CD4-positive, alpha-beta T cell treated with Interleukin-4 for 4 hours (primary cell): ENCODE measurements at regions not wholly inside any gene's neighbourhood (a gene's known extent, or its start where the extent isn't known, plus 50 kb on each side); places are given as distances from the start of the nearest gene placed in this dataset.
"Not testable (repeated sequence)": the region's sequence is repeated elsewhere in the genome, so short reads cannot be mapped to it uniquely, and the experiment has no call there.

Experiments
- DNase-seq: peaks from one replicate; pipeline ENCODE4 v3.0.0-alpha.2; 2020

GRCh38 chr11:22920939-22921565 lies 60.8 kb upstream of the CCDC179 start:
- DNase-seq, result no peak

GRCh38 chr11:22922672-22923071 lies 62.4 kb upstream of the CCDC179 start:
- no peak for DNase-seq

- no peak for DNase-seq
These were observed 63.3 kb upstream of the CCDC179 start for GRCh38 chr11:22923561-22923960.

GRCh38 chr11:22926341-22926740 lies 66.1 kb upstream of the CCDC179 start:
- DNase-seq, result no peak

GRCh38 chr11:22927793-22928192 lies 67.5 kb upstream of the CCDC179 start:
- DNase-seq, result no peak

- DNase-seq, result no peak
These were observed 68.1 kb upstream of the CCDC179 start for GRCh38 chr11:22928207-22928917.

GRCh38 chr11:22930816-22931594 lies 70.7 kb upstream of the CCDC179 start:
- DNase-seq, result no peak

- no peak for DNase-seq
These were observed 78.4 kb upstream of the CCDC179 start for GRCh38 chr11:22938691-22939090.

GRCh38 chr11:22941544-22941943 lies 81.3 kb upstream of the CCDC179 start:
- DNase-seq, result not testable (repeated sequence)

GRCh38 chr11:22957786-22958185 lies 97.5 kb upstream of the CCDC179 start:
- DNase-seq, result no peak

GRCh38 chr11:22974251-22974650 lies 114.0 kb upstream of the CCDC179 start:
- no peak for DNase-seq

- DNase-seq, result no peak
These were observed 115.9 kb upstream of the CCDC179 start for GRCh38 chr11:22976146-22976545.

- no peak for DNase-seq
These were observed 122.6 kb upstream of the CCDC179 start for GRCh38 chr11:22982903-22983302.

- no peak for DNase-seq
These were observed 123.8 kb upstream of the CCDC179 start for GRCh38 chr11:22984045-22984444.

- no peak for DNase-seq
These were observed 129.1 kb upstream of the CCDC179 start for GRCh38 chr11:22989371-22989770.

GRCh38 chr11:22991196-22991595 lies 130.9 kb upstream of the CCDC179 start:
- no peak for DNase-seq

GRCh38 chr11:23006730-23007129 lies 146.5 kb upstream of the CCDC179 start:
- DNase-seq, result no peak

GRCh38 chr11:23010790-23011335 lies 150.6 kb upstream of the CCDC179 start:
- no peak for DNase-seq

- no peak for DNase-seq
These were observed 152.7 kb upstream of the CCDC179 start for GRCh38 chr11:23012930-23013329.

GRCh38 chr11:23013509-23013908 lies 153.2 kb upstream of the CCDC179 start:
- DNase-seq, result no peak

GRCh38 chr11:23021287-23021863 lies 161.1 kb upstream of the CCDC179 start:
- DNase-seq, result no peak

- no peak for DNase-seq
These were observed 162.6 kb upstream of the CCDC179 start for GRCh38 chr11:23022854-23023253.

- no peak for DNase-seq
These were observed 163.0 kb upstream of the CCDC179 start for GRCh38 chr11:23023319-23023718.
